WTC11 (cell line): ENCODE measurements at regions not wholly inside any gene's neighbourhood (a gene's known extent, or its start where the extent isn't known, plus 50 kb on each side); places are given as distances from the start of the nearest gene placed in this dataset.
"Not testable (repeated sequence)": the region's sequence is repeated elsewhere in the genome, so short reads cannot be mapped to it uniquely, and the experiment has no call there.

Experiments
- ATAC-seq: fragments of 200-7000 bp; cut with Tn5 transposase; 2 replicates; pipeline ENCODE4 v1.10.0; 2021; ENCODE audit warnings: mild to moderate bottlenecking, moderate library complexity
- CTCF ChIA-PET: fragments of 300-600 bp; sonication (Branson Sonifier 250); formaldehyde crosslinking; loops from one replicate; lab custom pipeline; 2021; ENCODE audit warnings: antibody characterized with exemption; lab: Charles Lee
- POLR2A ChIA-PET: fragments of 350-600 bp; sonication (Branson Sonifier 250); formaldehyde crosslinking; loops from one replicate; lab custom pipeline; 2021; ENCODE audit warnings: antibody characterized with exemption; lab: Charles Lee
- DNase-seq: peaks from one replicate; pipeline ENCODE4 v3.0.0; 2021; ENCODE audit warnings: low spot score
- H3K27ac Mint-ChIP-seq: 2 replicates; pipeline ENCODE4 v1.8.0; 2021; ENCODE audit warnings: mixed read lengths
- H3K27me3 Mint-ChIP-seq: 2 replicates; pipeline ENCODE4 v1.8.0; 2021; ENCODE audit warnings: low read depth, mild to moderate bottlenecking, moderate library complexity, mixed read lengths
- H3K36me3 Mint-ChIP-seq: 2 replicates; pipeline ENCODE4 v1.8.0; 2021; ENCODE audit warnings: mixed read lengths
- H3K4me1 Mint-ChIP-seq: 2 replicates; pipeline ENCODE4 v1.8.0; 2022; ENCODE audit warnings: mixed read lengths
- H3K4me3 Mint-ChIP-seq: 2 replicates; pipeline ENCODE4 v1.8.0; 2021; ENCODE audit warnings: mild to moderate bottlenecking, moderate library complexity, mixed read lengths
- H3K9me3 Mint-ChIP-seq: 2 replicates; pipeline ENCODE4 v1.8.0; 2021; ENCODE audit warnings: mixed read lengths
- ESRRA ChIP-seq: sonication (generic); formaldehyde crosslinking; IDR thresholded peaks from 2 replicates; pipeline ENCODE4 v1.8.1; 2022; ENCODE audit warnings: mild to moderate bottlenecking, missing genetic modification reagents, borderline replicate concordance
- FOXP1 ChIP-seq: sonication (generic); formaldehyde crosslinking; IDR thresholded peaks from 2 replicates; pipeline ENCODE4 v1.8.0; 2022; ENCODE audit warnings: missing genetic modification reagents, mild to moderate bottlenecking, moderate library complexity, borderline replicate concordance
- GRHL2 ChIP-seq: fragments of 250-450 bp; sonication (Bioruptor Pico); IDR thresholded peaks from 2 replicates; pipeline ENCODE4 v1.8.0; 2022; ENCODE audit warnings: mild to moderate bottlenecking, moderate library complexity; ENCODE audit not compliant: insufficient replicate concordance, severe bottlenecking
- GTF2I ChIP-seq: fragments of 250-450 bp; sonication (Bioruptor Pico); conservative IDR thresholded peaks from 2 replicates; pipeline ENCODE4 v1.4.0; 2021; ENCODE audit warnings: mild to moderate bottlenecking
- JAZF1 ChIP-seq: fragments of 250-450 bp; sonication (Bioruptor Pico); IDR thresholded peaks from 2 replicates; pipeline ENCODE4 v1.9.0; 2021; ENCODE audit warnings: moderate library complexity, mild to moderate bottlenecking, inconsistent platforms
- NR2C2 ChIP-seq: sonication (generic); formaldehyde crosslinking; IDR thresholded peaks from 2 replicates; pipeline ENCODE4 v1.8.0; 2022; ENCODE audit warnings: mild to moderate bottlenecking, missing genetic modification reagents
- RORB ChIP-seq: fragments of 250-450 bp; sonication (Bioruptor Pico); IDR thresholded peaks from 2 replicates; pipeline ENCODE4 v1.9.0; 2021; ENCODE audit warnings: mild to moderate bottlenecking
- USF2 ChIP-seq: sonication (generic); formaldehyde crosslinking; IDR thresholded peaks from 2 replicates; pipeline ENCODE4 v1.8.1; 2023; ENCODE audit warnings: mild to moderate bottlenecking, missing genetic modification reagents, moderate library complexity
- ZMAT4 ChIP-seq: fragments of 250-450 bp; sonication (Bioruptor Pico); IDR thresholded peaks from 2 replicates; pipeline ENCODE4 v1.9.0; 2021; ENCODE audit warnings: mild to moderate bottlenecking
- ZNF138 ChIP-seq: sonication (generic); formaldehyde crosslinking; conservative IDR thresholded peaks from 2 replicates; pipeline ENCODE4 v1.8.1; 2022; ENCODE audit warnings: mild to moderate bottlenecking, moderate library complexity, missing genetic modification reagents
- ZNF317 ChIP-seq: sonication (generic); formaldehyde crosslinking; IDR thresholded peaks from 2 replicates; pipeline ENCODE4 v1.8.1; 2023; ENCODE audit warnings: low read depth, mild to moderate bottlenecking, moderate library complexity, missing genetic modification reagents, borderline replicate concordance
- ZSCAN18 ChIP-seq: fragments of 250-450 bp; sonication (Bioruptor Pico); IDR thresholded peaks from 2 replicates; pipeline ENCODE4 v2.1.2; 2022; ENCODE audit warnings: mild to moderate bottlenecking, moderate library complexity
- TF ChIP-seq, protein P1 (sequence below): sonication (generic); formaldehyde crosslinking; IDR thresholded peaks from 2 replicates; pipeline ENCODE4 v1.8.0; 2023; ENCODE audit warnings: missing genetic modification reagents
- TF ChIP-seq, protein P2 (sequence below): sonication (generic); formaldehyde crosslinking; IDR thresholded peaks from 2 replicates; pipeline ENCODE4 v1.8.1; 2022; ENCODE audit warnings: mild to moderate bottlenecking, missing genetic modification reagents, moderate library complexity, borderline replicate concordance
- TF ChIP-seq, protein P3 (sequence below): sonication (generic); formaldehyde crosslinking; IDR thresholded peaks from 2 replicates; pipeline ENCODE4 v1.8.1; 2023; ENCODE audit warnings: mild to moderate bottlenecking, missing genetic modification reagents
- TF ChIP-seq, protein P4 (sequence below): sonication (generic); formaldehyde crosslinking; IDR thresholded peaks from 2 replicates; pipeline ENCODE4 v1.8.1; 2022; ENCODE audit warnings: mild to moderate bottlenecking, moderate library complexity, missing genetic modification reagents
- TF ChIP-seq, protein P5 (sequence below): sonication (generic); formaldehyde crosslinking; IDR thresholded peaks from 2 replicates; pipeline ENCODE4 v1.8.0; 2022; ENCODE audit warnings: mild to moderate bottlenecking, missing genetic modification reagents

DNA sequence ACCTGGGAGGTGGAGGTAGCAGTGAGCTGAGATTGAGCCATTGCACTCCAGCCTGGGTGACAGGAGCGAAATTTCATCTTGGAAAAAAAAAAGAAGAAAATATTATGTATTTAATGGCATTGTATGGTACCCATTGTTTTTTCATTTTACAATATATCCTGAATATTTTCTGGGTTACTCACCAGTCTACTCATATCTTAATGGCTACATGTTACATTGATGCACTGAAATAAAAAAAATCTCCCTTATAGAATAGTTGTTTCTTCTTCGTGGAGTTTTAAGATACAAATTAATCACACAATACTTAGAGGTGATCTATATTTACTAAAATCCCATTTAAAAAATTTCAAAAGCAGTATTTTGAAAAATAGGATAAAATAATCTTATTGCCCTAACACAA lies 66.3 kb upstream of the XPO1 start:
- H3K9me3 Mint-ChIP-seq, result no peaks in the 10 kb centered on the region
- no peak for DNase-seq
- ChIA-PET POLR2A (no interaction called here), CTCF (no interaction called here)
- H3K4me3 Mint-ChIP-seq, result no peak overlapping the region
- TF ChIP-seq NR2C2 (no peak), ZSCAN18 (CRISPR knock-in tag) (no peak), ZNF138 (no peak), GRHL2 (CRISPR knock-in tag) (no peak), GTF2I (no peak)
- TF ChIP-seq, protein P1, sequence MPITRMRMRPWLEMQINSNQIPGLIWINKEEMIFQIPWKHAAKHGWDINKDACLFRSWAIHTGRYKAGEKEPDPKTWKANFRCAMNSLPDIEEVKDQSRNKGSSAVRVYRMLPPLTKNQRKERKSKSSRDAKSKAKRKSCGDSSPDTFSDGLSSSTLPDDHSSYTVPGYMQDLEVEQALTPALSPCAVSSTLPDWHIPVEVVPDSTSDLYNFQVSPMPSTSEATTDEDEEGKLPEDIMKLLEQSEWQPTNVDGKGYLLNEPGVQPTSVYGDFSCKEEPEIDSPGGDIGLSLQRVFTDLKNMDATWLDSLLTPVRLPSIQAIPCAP (CRISPR knock-in tag), result no peak
- TF ChIP-seq, protein P2, sequence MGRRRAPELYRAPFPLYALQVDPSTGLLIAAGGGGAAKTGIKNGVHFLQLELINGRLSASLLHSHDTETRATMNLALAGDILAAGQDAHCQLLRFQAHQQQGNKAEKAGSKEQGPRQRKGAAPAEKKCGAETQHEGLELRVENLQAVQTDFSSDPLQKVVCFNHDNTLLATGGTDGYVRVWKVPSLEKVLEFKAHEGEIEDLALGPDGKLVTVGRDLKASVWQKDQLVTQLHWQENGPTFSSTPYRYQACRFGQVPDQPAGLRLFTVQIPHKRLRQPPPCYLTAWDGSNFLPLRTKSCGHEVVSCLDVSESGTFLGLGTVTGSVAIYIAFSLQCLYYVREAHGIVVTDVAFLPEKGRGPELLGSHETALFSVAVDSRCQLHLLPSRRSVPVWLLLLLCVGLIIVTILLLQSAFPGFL (CRISPR knock-in tag), result no peak
- TF ChIP-seq, all 79 proteins: peak for 0
- ATAC-seq, result no peak
- no peak overlapping the region for H3K27ac Mint-ChIP-seq
- no peaks in the 10 kb centered on the region for H3K27me3 Mint-ChIP-seq
- no peaks in the 10 kb centered on the region for H3K4me1 Mint-ChIP-seq
- H3K36me3 Mint-ChIP-seq, result no peaks in the 10 kb centered on the region

GRCh38 chr2:61598515-61599156 lies 60.5 kb upstream of the XPO1 start:
- ATAC-seq, DNase-seq, H3K27me3 Mint-ChIP-seq, H3K36me3 Mint-ChIP-seq, H3K9me3 Mint-ChIP-seq, CTCF ChIA-PET, H3K4me3 Mint-ChIP-seq: not testable (repeated sequence)
- POLR2A ChIA-PET, result interaction anchor here (1.8 kb wide), 1 partner anchor 60 kb away, joined by 9 read pairs; the partner anchor contains the start of gene XPO1
- Mint-ChIP-seq H3K4me1 (peaks cover 20% of the 10 kb centered on the region), H3K27ac (peak overlapping the region; percentile 62)

DNA sequence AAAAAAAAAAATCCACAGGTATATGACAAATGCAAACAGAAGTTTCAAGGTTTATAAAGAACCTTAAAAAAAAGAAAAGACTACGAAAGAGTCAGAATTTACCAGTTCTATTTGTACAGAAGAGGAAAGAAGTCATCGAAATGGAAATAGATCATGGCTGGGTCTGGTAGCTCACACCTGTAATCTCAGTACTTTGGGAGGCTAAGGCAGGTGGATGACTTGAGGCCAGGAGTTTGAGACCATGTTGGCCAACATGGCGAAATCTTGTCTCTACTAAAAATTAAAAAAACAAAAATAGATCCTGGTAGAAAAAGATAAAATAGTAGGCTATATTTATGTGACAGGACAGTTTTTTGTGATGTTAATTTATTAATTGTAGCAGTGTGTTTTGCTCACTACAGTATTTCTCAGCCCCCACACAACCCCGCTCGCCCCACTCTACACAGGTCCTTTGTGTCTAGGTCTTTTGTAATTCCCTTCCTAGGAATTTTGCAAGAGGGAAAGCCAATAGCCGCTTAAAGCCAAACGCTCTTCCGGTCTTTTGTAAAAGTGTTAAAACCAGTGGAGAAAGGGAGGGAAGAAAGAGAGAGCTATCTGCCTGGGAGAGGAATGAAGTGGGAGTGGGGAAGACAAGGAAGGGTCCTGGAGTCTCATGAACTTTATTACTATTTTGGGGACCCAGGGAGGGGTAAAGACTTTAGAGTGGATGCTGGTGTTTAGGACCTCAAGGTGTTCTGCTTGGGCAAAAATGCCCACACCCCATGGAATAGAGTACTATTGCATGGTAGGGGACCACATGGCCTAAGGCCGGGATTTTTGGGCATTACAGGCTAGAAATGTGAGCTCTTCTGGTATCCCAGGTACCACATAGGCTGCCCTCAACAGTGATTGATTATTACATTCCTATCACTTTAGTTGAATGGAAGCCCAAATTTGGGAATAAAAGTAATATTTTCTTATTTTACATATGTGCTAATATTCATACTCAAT lies 59.4 kb upstream of the XPO1 start:
- ChIA-PET POLR2A (interaction anchor here (1.8 kb wide), 1 partner anchor 59 kb away, joined by 9 read pairs; the partner anchor contains the start of gene XPO1), CTCF (interaction anchor here (1.0 to 1.6 kb wide), 2 partner anchors 15 to 59 kb away, joined by 3 to 5 read pairs; partner anchors contain the start of gene XPO1)
- H3K27me3 Mint-ChIP-seq, result peaks cover 2% of the 10 kb centered on the region; the same call in 1 of the 2 replicates
- H3K4me1 Mint-ChIP-seq, result peaks cover 20% of the 10 kb centered on the region
- H3K9me3 Mint-ChIP-seq, result peaks cover 17% of the 10 kb centered on the region
- peaks cover 14% of the 10 kb centered on the region for H3K36me3 Mint-ChIP-seq
- DNase-seq, result peak; percentile 20
- H3K27ac Mint-ChIP-seq, result peak overlapping the region; percentile 93
- no peak overlapping the region for H3K4me3 Mint-ChIP-seq
- ATAC-seq, result peak; percentile 92
- no peak for TF ChIP-seq USF2
- no peak for TF ChIP-seq RORB (CRISPR knock-in tag)
- no peak for TF ChIP-seq FOXP1 (CRISPR knock-in tag)
- no peak for TF ChIP-seq ESRRA (CRISPR knock-in tag)
- TF ChIP-seq ZNF317 (CRISPR knock-in tag), result no peak
- TF ChIP-seq ZMAT4 (CRISPR knock-in tag), result no peak
- TF ChIP-seq, protein P3, sequence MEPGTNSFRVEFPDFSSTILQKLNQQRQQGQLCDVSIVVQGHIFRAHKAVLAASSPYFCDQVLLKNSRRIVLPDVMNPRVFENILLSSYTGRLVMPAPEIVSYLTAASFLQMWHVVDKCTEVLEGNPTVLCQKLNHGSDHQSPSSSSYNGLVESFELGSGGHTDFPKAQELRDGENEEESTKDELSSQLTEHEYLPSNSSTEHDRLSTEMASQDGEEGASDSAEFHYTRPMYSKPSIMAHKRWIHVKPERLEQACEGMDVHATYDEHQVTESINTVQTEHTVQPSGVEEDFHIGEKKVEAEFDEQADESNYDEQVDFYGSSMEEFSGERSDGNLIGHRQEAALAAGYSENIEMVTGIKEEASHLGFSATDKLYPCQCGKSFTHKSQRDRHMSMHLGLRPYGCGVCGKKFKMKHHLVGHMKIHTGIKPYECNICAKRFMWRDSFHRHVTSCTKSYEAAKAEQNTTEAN, result 0 out of 2 replicates have a peak, but pooled peaks have one; percentile 51
- TF ChIP-seq, protein P4, sequence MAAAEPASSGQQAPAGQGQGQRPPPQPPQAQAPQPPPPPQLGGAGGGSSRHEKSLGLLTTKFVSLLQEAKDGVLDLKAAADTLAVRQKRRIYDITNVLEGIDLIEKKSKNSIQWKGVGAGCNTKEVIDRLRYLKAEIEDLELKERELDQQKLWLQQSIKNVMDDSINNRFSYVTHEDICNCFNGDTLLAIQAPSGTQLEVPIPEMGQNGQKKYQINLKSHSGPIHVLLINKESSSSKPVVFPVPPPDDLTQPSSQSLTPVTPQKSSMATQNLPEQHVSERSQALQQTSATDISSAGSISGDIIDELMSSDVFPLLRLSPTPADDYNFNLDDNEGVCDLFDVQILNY (CRISPR knock-in tag), result no peak
- TF ChIP-seq, protein P5, sequence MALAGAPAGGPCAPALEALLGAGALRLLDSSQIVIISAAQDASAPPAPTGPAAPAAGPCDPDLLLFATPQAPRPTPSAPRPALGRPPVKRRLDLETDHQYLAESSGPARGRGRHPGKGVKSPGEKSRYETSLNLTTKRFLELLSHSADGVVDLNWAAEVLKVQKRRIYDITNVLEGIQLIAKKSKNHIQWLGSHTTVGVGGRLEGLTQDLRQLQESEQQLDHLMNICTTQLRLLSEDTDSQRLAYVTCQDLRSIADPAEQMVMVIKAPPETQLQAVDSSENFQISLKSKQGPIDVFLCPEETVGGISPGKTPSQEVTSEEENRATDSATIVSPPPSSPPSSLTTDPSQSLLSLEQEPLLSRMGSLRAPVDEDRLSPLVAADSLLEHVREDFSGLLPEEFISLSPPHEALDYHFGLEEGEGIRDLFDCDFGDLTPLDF (CRISPR knock-in tag), result no peak
- no peak for TF ChIP-seq JAZF1
